ENCODE measurements at regions not wholly inside any gene's neighbourhood (a gene's known extent, or its start where the extent isn't known, plus 50 kb on each side); places are given as distances from the start of the nearest gene placed in this dataset.

GRCh38 chr5:14075937-14076336, 67.2 kb upstream of the TRIO start:
- no peak for TF ChIP-seq CTCF (IDR thresholded peaks at IDR 0.05)
- TF ChIP-seq POLR2A (IDR thresholded peaks at IDR 0.05): no peak

Measured in thyroid gland (tissue), 4 donors.